Tibial nerve (tissue), 4 donors: ENCODE measurements at regions not wholly inside any gene's neighbourhood (a gene's known extent, or its start where the extent isn't known, plus 50 kb on each side); places are given as distances from the start of the nearest gene placed in this dataset.

Source experiments
- CTCF ChIP-seq, 5 experiments: fragments of 200-600 bp in 3 of 5; fragments of 450-650 bp in 2 of 5; sonication (generic) in 3 of 5; IDR thresholded peaks; one replicate each; pipeline ENCODE4 v1.5.1; 2016 to 2019; ENCODE audit warnings: antibody characterized with exemption in 5 of 5, mild to moderate bottlenecking in 3 of 5, moderate library complexity in 2 of 5
- EP300 ChIP-seq, 2 donors: sonication (generic); formaldehyde crosslinking; IDR thresholded peaks; one replicate each; pipeline ENCODE4 v1.6.1; 2017; ENCODE audit warnings: antibody characterized with exemption in 2 of 2, mild to moderate bottlenecking in 1 of 2

DNA sequence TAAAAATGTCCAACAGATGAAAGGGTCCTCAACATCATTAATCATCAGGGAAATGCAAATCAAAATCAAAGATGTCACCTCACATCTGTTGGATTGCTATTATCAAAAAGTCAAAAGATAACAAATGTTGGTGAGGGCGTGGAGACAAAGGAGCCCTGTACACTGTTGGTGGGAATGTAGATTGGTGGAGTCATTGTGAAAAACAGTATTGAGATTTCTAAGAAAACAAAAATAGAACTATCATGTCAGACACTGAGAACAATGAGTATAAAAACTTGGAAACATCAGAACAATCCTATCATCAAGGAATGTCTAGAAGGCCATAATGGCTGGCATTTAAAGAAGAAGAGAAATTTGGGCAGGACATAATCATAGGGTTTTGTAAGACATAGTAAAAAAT, 209.2 kb upstream of the PTGFR start:
- TF ChIP-seq CTCF (IDR thresholded peaks at IDR 0.05): no peak
- TF ChIP-seq EP300 (IDR thresholded peaks at IDR 0.05): no peak
